Stimulated activated naive CD8-positive, alpha-beta T cell treated with anti-CD3 and anti-CD28 coated beads, Interleukin-15, Interleukin-2, amounts not matched to agents 100 ng/mL and 50 ng/mL, for 24 hours (primary cell): ENCODE measurements at regions not wholly inside any gene's neighbourhood (a gene's known extent, or its start where the extent isn't known, plus 50 kb on each side); places are given as distances from the start of the nearest gene placed in this dataset.

Experiments used
- H3K27ac Mint-ChIP-seq: one replicate; pipeline ENCODE4 v1.8.0; 2021; ENCODE audit warnings: mild to moderate bottlenecking, mixed read lengths
- H3K27me3 Mint-ChIP-seq: one replicate; pipeline ENCODE4 v1.8.0; 2021; ENCODE audit warnings: mixed read lengths
- H3K36me3 Mint-ChIP-seq: one replicate; pipeline ENCODE4 v1.8.0; 2021; ENCODE audit warnings: low read depth, mixed read lengths
- H3K4me1 Mint-ChIP-seq: one replicate; pipeline ENCODE4 v1.8.0; 2021; ENCODE audit warnings: low read depth, mixed read lengths
- H3K4me3 Mint-ChIP-seq: one replicate; pipeline ENCODE4 v1.8.0; 2021; ENCODE audit warnings: mild to moderate bottlenecking, mixed read lengths
- H3K9me3 Mint-ChIP-seq: one replicate; pipeline ENCODE4 v1.8.0; 2021; ENCODE audit warnings: mixed read lengths

DNA sequence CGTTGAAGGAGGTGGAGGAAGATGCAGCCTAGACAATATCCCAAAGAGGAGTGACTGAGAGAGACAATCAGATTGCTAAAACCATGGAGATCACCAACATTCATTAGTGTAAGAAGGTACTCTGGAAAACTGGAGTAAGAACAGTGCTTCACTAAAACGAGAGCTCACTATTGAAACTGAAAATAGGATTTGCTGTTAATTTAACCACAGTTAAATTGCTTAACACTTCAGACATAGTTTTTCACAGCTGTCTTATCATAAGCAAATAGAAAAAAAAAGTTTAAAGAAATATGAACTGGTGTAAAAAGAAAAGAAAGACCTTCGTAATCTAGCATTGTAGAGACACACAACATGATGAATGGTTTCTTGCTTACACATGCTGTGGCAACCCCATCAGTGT is 1049.8 kb upstream of the CHAC2 start:
- H3K9me3 Mint-ChIP-seq: peaks cover 25% of the 10 kb centered on the region
- H3K27ac Mint-ChIP-seq: no peak overlapping the region
- no peaks in the 10 kb centered on the region for H3K4me1 Mint-ChIP-seq
- H3K27me3 Mint-ChIP-seq: no peaks in the 10 kb centered on the region
- no peaks in the 10 kb centered on the region for H3K36me3 Mint-ChIP-seq
- H3K4me3 Mint-ChIP-seq: no peak overlapping the region

GRCh38 chr2:52710810-52711618 is 1056.6 kb upstream of the CHAC2 start:
- no peaks in the 10 kb centered on the region for H3K36me3 Mint-ChIP-seq
- no peak overlapping the region for H3K27ac Mint-ChIP-seq
- no peaks in the 10 kb centered on the region for H3K4me1 Mint-ChIP-seq
- H3K27me3 Mint-ChIP-seq: no peaks in the 10 kb centered on the region
- no peak overlapping the region for H3K4me3 Mint-ChIP-seq
- peaks cover 22% of the 10 kb centered on the region for H3K9me3 Mint-ChIP-seq

DNA sequence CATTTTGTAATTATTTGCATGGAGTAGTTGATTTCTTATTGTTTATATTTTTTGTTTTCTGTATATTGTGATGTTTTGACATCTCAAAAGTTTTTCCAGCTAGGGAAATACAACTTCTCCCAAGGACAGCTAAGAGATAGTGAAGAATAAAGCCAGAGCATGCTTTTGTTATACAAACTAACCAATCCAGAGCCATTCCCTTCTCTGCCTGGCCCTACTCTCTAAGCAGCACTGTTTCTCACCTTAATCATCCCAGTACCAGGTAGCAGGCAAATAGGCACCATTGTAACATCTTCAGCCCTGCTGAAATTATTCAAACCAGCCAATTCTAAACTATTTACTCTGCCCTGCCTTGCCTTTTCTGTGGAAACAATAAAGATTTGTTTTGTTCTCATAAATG is 1063.4 kb upstream of the CHAC2 start:
- H3K9me3 Mint-ChIP-seq: peaks cover 8% of the 10 kb centered on the region
- H3K27ac Mint-ChIP-seq: no peak overlapping the region
- H3K4me1 Mint-ChIP-seq: no peaks in the 10 kb centered on the region
- H3K36me3 Mint-ChIP-seq: no peaks in the 10 kb centered on the region
- H3K27me3 Mint-ChIP-seq: no peaks in the 10 kb centered on the region
- no peak overlapping the region for H3K4me3 Mint-ChIP-seq

GRCh38 chr2:52703004-52703403 is 1064.6 kb upstream of the CHAC2 start:
- H3K27me3 Mint-ChIP-seq: no peaks in the 10 kb centered on the region
- H3K9me3 Mint-ChIP-seq: peaks cover 8% of the 10 kb centered on the region
- no peak overlapping the region for H3K4me3 Mint-ChIP-seq
- H3K36me3 Mint-ChIP-seq: no peaks in the 10 kb centered on the region
- H3K4me1 Mint-ChIP-seq: no peaks in the 10 kb centered on the region
- no peak overlapping the region for H3K27ac Mint-ChIP-seq

DNA sequence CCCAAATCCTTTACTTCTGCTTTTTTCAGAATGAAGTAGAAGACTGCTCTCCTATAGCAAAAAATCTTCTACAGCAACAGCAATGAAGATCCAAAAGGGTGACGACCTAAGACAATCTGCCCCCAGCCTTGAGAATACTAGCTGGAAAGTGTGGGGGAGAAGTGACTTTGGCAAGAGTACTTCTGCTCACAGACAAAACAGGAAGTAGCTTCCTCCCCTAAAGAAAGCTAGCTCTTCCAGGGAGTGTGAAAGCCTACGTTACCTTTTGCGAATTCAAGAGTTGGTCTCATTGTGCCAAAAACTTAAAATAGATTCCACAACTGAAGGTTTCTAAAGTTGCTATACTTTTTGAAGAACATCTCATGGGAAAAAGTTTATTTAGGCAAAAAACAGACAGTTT is 1069.2 kb upstream of the CHAC2 start:
- H3K27ac Mint-ChIP-seq: no peak overlapping the region
- H3K36me3 Mint-ChIP-seq: no peaks in the 10 kb centered on the region
- H3K4me3 Mint-ChIP-seq: no peak overlapping the region
- no peaks in the 10 kb centered on the region for H3K9me3 Mint-ChIP-seq
- H3K4me1 Mint-ChIP-seq: no peaks in the 10 kb centered on the region
- no peaks in the 10 kb centered on the region for H3K27me3 Mint-ChIP-seq

GRCh38 chr2:52697690-52698089 is 1069.9 kb upstream of the CHAC2 start:
- Mint-ChIP-seq H3K4me3 (no peak overlapping the region), H3K4me1 (no peaks in the 10 kb centered on the region), H3K27me3 (no peaks in the 10 kb centered on the region), H3K9me3 (peaks cover 3% of the 10 kb centered on the region), H3K36me3 (no peaks in the 10 kb centered on the region), H3K27ac (no peak overlapping the region)

DNA sequence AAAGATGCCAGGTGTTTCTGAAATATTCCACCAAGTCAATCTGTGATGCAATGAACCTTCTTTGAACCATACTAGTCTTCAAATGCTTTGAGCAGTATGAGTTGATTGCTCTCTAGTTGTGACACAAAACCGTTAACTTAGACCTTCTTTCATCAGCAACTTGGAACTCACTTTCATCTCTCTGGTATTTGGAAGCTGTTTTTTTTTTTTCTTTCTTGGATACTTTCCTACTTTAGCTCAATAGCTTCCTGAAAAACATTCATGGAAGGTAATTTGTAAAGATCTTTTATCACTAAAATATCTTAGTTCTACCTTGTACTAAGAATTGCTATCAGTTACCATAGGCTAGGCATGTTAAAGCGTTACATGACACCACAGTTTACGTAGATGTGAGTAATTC is 1071.9 kb upstream of the CHAC2 start:
- Mint-ChIP-seq H3K27me3 (no peaks in the 10 kb centered on the region), H3K9me3 (peaks cover 3% of the 10 kb centered on the region)

DNA sequence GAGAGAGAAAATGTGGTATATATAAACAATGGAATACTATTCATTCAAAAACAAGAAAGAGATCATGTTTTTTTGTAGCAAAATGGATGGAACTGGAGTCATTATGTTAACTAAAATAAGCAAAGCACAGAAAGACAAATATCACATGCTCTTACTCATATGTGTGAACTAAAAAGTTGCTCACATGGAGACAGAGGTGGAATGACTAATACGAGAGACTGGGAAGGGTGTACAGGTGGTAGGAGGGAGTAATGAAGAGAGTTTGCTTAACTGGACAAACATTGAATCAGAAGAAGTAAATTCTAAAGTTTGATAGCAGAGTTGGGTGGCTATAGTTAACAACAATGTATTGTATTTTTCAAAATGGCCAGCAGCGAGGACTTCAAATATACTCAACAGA is 1080.7 kb upstream of the CHAC2 start:
- Mint-ChIP-seq H3K36me3 (no peaks in the 10 kb centered on the region), H3K9me3 (peaks cover 26% of the 10 kb centered on the region), H3K27ac (no peak overlapping the region), H3K4me1 (no peaks in the 10 kb centered on the region), H3K4me3 (no peak overlapping the region), H3K27me3 (no peaks in the 10 kb centered on the region)

More for the DNA sequence above, 1071.9 kb upstream of the CHAC2 start:
- Mint-ChIP-seq H3K4me3 (no peak overlapping the region), H3K36me3 (no peaks in the 10 kb centered on the region), H3K27ac (no peak overlapping the region), H3K4me1 (no peaks in the 10 kb centered on the region)

DNA sequence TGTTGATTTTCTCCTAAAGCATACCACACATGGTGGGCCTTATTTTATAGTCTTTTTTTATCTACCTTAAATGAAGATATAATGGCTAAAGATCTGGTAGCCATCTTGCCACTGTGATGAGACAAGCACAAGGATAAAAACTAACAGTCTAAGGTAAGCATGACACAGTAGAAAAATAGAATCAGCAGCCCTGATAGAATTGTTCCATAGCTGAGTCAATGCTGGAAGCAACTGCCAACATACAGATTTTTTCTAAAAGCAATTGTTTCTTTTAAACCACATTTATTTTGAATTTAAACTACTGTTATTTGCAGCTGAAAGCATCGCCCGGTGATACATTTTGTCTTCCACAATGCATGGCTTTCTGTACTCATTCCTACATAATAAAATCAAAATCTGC is 1091.5 kb upstream of the CHAC2 start:
- H3K4me1 Mint-ChIP-seq: no peaks in the 10 kb centered on the region
- H3K27ac Mint-ChIP-seq: no peak overlapping the region
- H3K4me3 Mint-ChIP-seq: no peak overlapping the region

GRCh38 chr2:52668724-52669123 is 1098.9 kb upstream of the CHAC2 start:
- H3K4me1 Mint-ChIP-seq: no peaks in the 10 kb centered on the region
- H3K4me3 Mint-ChIP-seq: no peak overlapping the region
- no peaks in the 10 kb centered on the region for H3K36me3 Mint-ChIP-seq
- no peak overlapping the region for H3K27ac Mint-ChIP-seq
- H3K27me3 Mint-ChIP-seq: no peaks in the 10 kb centered on the region
- peaks cover 5% of the 10 kb centered on the region for H3K9me3 Mint-ChIP-seq

More for the DNA sequence above, 1091.5 kb upstream of the CHAC2 start:
- Mint-ChIP-seq H3K27me3 (no peaks in the 10 kb centered on the region), H3K36me3 (no peaks in the 10 kb centered on the region), H3K9me3 (peaks cover 13% of the 10 kb centered on the region)

- no peak overlapping the region for H3K4me3 Mint-ChIP-seq
- H3K27ac Mint-ChIP-seq: no peak overlapping the region
- no peaks in the 10 kb centered on the region for H3K4me1 Mint-ChIP-seq
- no peaks in the 10 kb centered on the region for H3K27me3 Mint-ChIP-seq
- peaks cover 5% of the 10 kb centered on the region for H3K9me3 Mint-ChIP-seq
- H3K36me3 Mint-ChIP-seq: no peaks in the 10 kb centered on the region
Measured at GRCh38 chr2:52659546-52659945, 1108.1 kb upstream of the CHAC2 start.

GRCh38 chr2:52658598-52658997 is 1109.0 kb upstream of the CHAC2 start:
- H3K36me3 Mint-ChIP-seq: no peaks in the 10 kb centered on the region
- peaks cover 5% of the 10 kb centered on the region for H3K9me3 Mint-ChIP-seq
- H3K27me3 Mint-ChIP-seq: no peaks in the 10 kb centered on the region
- H3K27ac Mint-ChIP-seq: no peak overlapping the region
- H3K4me3 Mint-ChIP-seq: no peak overlapping the region
- H3K4me1 Mint-ChIP-seq: no peaks in the 10 kb centered on the region

- Mint-ChIP-seq H3K27ac (no peak overlapping the region), H3K9me3 (peaks cover 14% of the 10 kb centered on the region), H3K4me1 (no peaks in the 10 kb centered on the region), H3K27me3 (no peaks in the 10 kb centered on the region), H3K4me3 (no peak overlapping the region), H3K36me3 (no peaks in the 10 kb centered on the region)
Measured at GRCh38 chr2:52639692-52640091, 1127.9 kb upstream of the CHAC2 start.

- H3K27me3 Mint-ChIP-seq: no peaks in the 10 kb centered on the region
- peaks cover 7% of the 10 kb centered on the region for H3K9me3 Mint-ChIP-seq
- no peaks in the 10 kb centered on the region for H3K4me1 Mint-ChIP-seq
- no peak overlapping the region for H3K27ac Mint-ChIP-seq
- no peak overlapping the region for H3K4me3 Mint-ChIP-seq
- H3K36me3 Mint-ChIP-seq: no peaks in the 10 kb centered on the region
Measured at GRCh38 chr2:52632543-52632942, 1135.1 kb upstream of the CHAC2 start.

DNA sequence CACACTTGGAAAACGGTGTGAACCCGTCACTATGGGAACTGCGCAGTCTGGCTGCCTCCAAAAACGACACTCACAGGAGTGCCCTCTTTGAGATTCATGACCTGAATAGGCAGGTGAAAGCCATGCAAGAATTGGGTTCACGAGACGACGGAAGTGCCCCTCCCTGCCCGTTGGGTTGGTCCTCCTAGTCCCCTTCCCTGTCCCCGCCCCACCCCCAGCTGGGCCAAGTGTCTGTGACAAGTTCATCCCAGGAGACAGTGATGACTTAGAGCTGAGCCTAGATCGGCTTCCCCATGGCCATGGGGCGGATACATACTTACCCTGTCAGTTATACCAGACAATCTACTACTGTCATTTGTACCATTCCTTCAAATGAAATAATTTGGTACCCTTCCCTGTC is 1137.7 kb upstream of the CHAC2 start:
- no peaks in the 10 kb centered on the region for H3K27me3 Mint-ChIP-seq
- no peak overlapping the region for H3K4me3 Mint-ChIP-seq
- H3K27ac Mint-ChIP-seq: no peak overlapping the region
- no peaks in the 10 kb centered on the region for H3K4me1 Mint-ChIP-seq
- peaks cover 7% of the 10 kb centered on the region for H3K9me3 Mint-ChIP-seq
- no peaks in the 10 kb centered on the region for H3K36me3 Mint-ChIP-seq

DNA sequence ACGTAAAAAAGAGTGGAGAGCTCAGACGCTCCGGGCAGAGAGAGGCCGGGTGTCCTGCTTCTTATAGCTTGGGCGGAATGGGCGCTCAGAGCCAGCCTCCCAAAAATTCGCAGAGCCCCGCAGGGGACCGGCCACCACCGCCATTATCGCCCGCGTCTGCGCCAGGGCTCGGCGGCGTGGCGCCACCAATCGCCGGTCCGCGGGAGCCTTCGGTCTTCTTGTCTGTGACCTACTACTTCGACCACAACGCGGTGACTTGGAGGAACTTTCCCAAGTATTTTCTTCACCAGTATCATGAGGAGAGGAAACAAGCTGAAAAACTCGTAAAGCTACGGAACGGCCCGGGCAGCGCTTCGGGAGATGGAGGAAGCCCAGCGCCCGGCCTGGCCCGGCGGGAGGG is 1138.1 kb upstream of the CHAC2 start:
- Mint-ChIP-seq H3K27me3 (no peaks in the 10 kb centered on the region), H3K9me3 (peaks cover 7% of the 10 kb centered on the region), H3K27ac (no peak overlapping the region), H3K36me3 (no peaks in the 10 kb centered on the region), H3K4me3 (no peak overlapping the region), H3K4me1 (no peaks in the 10 kb centered on the region)
